ENCODE measurements at regions not wholly inside any gene's neighbourhood (a gene's known extent, or its start where the extent isn't known, plus 50 kb on each side); places are given as distances from the start of the nearest gene placed in this dataset.

GRCh38 chr7:52786174-52786573, 249.3 kb upstream of the POM121L12 start:
- Histone ChIP-seq H2BK20ac (ENCODE audit: low read length) (no peak overlapping the region), H4K5ac (ENCODE audit: insufficient read length, low read depth, low read length) (no peak overlapping the region), H3K9ac (replicated peaks in 1 of 4; ENCODE audit: extremely low read depth in 1 of 4, low read depth in 3 of 4, low read length in 3 of 4) (no peak overlapping the region), H2BK120ac (replicated peaks; ENCODE audit: low read depth, low read length) (no peak overlapping the region), H3K4me3 (ENCODE audit: extremely low read depth in 1 of 4, insufficient read depth in 2 of 4, low read depth in 3 of 4, low read length in 4 of 4) (no peak overlapping the region), H3K23ac (ENCODE audit: insufficient read length) (no peak overlapping the region), H3K18ac (ENCODE audit: extremely low read depth, low read length) (no peak overlapping the region), H4K8ac (ENCODE audit: extremely low read depth, insufficient read depth, low read length) (no peak overlapping the region), H2BK5ac (ENCODE audit: low read depth, low read length) (no peak overlapping the region), H3K4me2 (ENCODE audit: insufficient read depth in 1 of 2, low read depth in 2 of 2, low read length in 2 of 2) (no peak overlapping the region), H2BK15ac (ENCODE audit: low read length) (no peak overlapping the region), H4K20me1 (replicated peaks in 1 of 2; ENCODE audit: control insufficient read depth in 1 of 2, insufficient read depth in 2 of 2, low read length in 2 of 2) (no peaks in the 10 kb centered on the region), H3K79me1 (ENCODE audit: low read depth, low read length) (no peaks in the 10 kb centered on the region), H2AFZ (ENCODE audit: low read length) (no peak overlapping the region), H3K56ac (replicated peaks; ENCODE audit: insufficient read length, low read depth, low read length) (no peak overlapping the region), H3K27ac (ENCODE audit: low read depth, low read length) (no peak overlapping the region), H2BK12ac (ENCODE audit: low read depth, low read length) (no peak overlapping the region), H3K36me3 (ENCODE audit: control insufficient read depth in 2 of 4, insufficient read depth in 4 of 4, low read length in 3 of 4) (no peaks in the 10 kb centered on the region), H3K4ac (replicated peaks; ENCODE audit: insufficient read length, low read depth, low read length) (no peak overlapping the region), H3K4me1 (replicated peaks in 1 of 4; ENCODE audit: control insufficient read depth in 3 of 4, insufficient read depth in 4 of 4, low read length in 3 of 4) (no peaks in the 10 kb centered on the region), H4K91ac (replicated peaks; ENCODE audit: insufficient read length, low read length) (no peak overlapping the region), H3K79me2 (ENCODE audit: control insufficient read depth in 1 of 2, insufficient read depth in 2 of 2, low read length in 2 of 2) (no peaks in the 10 kb centered on the region), H3K14ac (ENCODE audit: insufficient read length) (no peak overlapping the region), H3K27me3 (replicated peaks in 1 of 4; ENCODE audit: control insufficient read depth in 3 of 4, extremely low read depth in 1 of 4, insufficient read depth in 3 of 4, low read length in 3 of 4) (no peaks in the 10 kb centered on the region), H3K9me3 (ENCODE audit: insufficient read depth in 2 of 2, low read depth in 1 of 2, low read length in 1 of 2) (no peaks in the 10 kb centered on the region), H3K23me2 (ENCODE audit: low read depth, low read length) (no peaks in the 10 kb centered on the region), H2AK5ac (ENCODE audit: low read depth, low read length) (no peak overlapping the region)
- DNase-seq (ENCODE audit: low read depth in 1 of 2, low spot score in 2 of 2) (no peak), FAIRE-seq (no peak)
- ChIA-PET POLR2A (ENCODE audit: partially characterized antibody) (no interaction called here), CTCF (ENCODE audit: partially characterized antibody) (no interaction called here)
- 94 to 100% methylated on average over 1 to 3 of the region's 3 CpGs for WGBS, 2 experiments (ENCODE audit: extremely low coverage in 1 of 2, insufficient coverage in 1 of 2, insufficient read length in 1 of 2, insufficient replicate concordance in 2 of 2, low coverage in 1 of 2, low lambda C conversion rate in 2 of 2, missing lambda C conversion rate in 1 of 2)
- TF ChIP-seq SRF (IDR thresholded peaks at IDR 0.05; ENCODE audit: low read depth, low read length) (no peak), TEAD4 (IDR thresholded peaks at IDR 0.05; ENCODE audit: low read depth, low read length) (no peak), CHD2 (IDR thresholded peaks at IDR 0.05; ENCODE audit: low read length) (no peak), BRCA1 (IDR thresholded peaks at IDR 0.05; ENCODE audit: low read depth, low read length) (no peak), ATF3 (IDR thresholded peaks at IDR 0.05; ENCODE audit: insufficient read depth, low read depth, low read length) (no peak), E2F6 (IDR thresholded peaks at IDR 0.05) (no peak), CREB1 (IDR thresholded peaks at IDR 0.05) (no peak), NRF1 (IDR thresholded peaks at IDR 0.05; ENCODE audit: low read depth, low read length) (no peak), SP1 (IDR thresholded peaks at IDR 0.05; ENCODE audit: low read depth, low read length) (no peak), CBX8 (IDR thresholded peaks at IDR 0.05; ENCODE audit: borderline replicate concordance, low read depth, low read length) (no peak), POLR2A (IDR thresholded peaks at IDR 0.05; ENCODE audit: control extremely low read depth in 1 of 2, low read depth in 2 of 2, low read length in 2 of 2) (no peak), HDAC6 (IDR thresholded peaks at IDR 0.05; ENCODE audit: low read depth, low read length) (no peak), BACH1 (IDR thresholded peaks at IDR 0.05; ENCODE audit: low read length) (no peak), CEBPB (IDR thresholded peaks at IDR 0.05; ENCODE audit: low read depth, low read length) (no peak)

Measured in H1 (cell line).